OCI-LY1 (cell line): ENCODE measurements at regions not wholly inside any gene's neighbourhood (a gene's known extent, or its start where the extent isn't known, plus 50 kb on each side); places are given as distances from the start of the nearest gene placed in this dataset.

Experiments
- H2AFZ ChIP-seq: fragments of 200-600 bp; sonication (generic), shearing (Covaris generic); 2 replicates; pipeline ENCODE4 v1.6.0; 2014; ENCODE audit warnings: antibody characterized with exemption, mild to moderate bottlenecking, low read length
- H3F3A ChIP-seq: fragments of 200-600 bp; sonication (generic), shearing (Covaris generic); 2 replicates; pipeline ENCODE4 v1.6.0; 2014; ENCODE audit warnings: mild to moderate bottlenecking, antibody characterized with exemption, low read length, moderate library complexity; ENCODE audit not compliant: insufficient read depth
- H3K27ac ChIP-seq: fragments of 200-600 bp; sonication (generic); 2 replicates; pipeline ENCODE4 v1.5.1; 2014; ENCODE audit warnings: low read length, mixed run types, mild to moderate bottlenecking, low read depth; ENCODE audit not compliant: poor library complexity, severe bottlenecking
- H3K27me3 ChIP-seq: fragments of 200-600 bp; sonication (generic); 2 replicates; pipeline ENCODE4 v1.6.0; 2014; ENCODE audit warnings: antibody characterized with exemption, mild to moderate bottlenecking, low read length, moderate library complexity; ENCODE audit not compliant: insufficient read depth
- H3K36me3 ChIP-seq: fragments of 200-600 bp; sonication (generic); 2 replicates; pipeline ENCODE4 v1.6.1; 2014; ENCODE audit warnings: mild to moderate bottlenecking, antibody characterized with exemption, low read length, moderate library complexity, mixed read lengths; ENCODE audit not compliant: insufficient read depth
- H3K4me1 ChIP-seq: fragments of 200-600 bp; sonication (generic); 2 replicates; pipeline ENCODE4 v1.5.1; 2014; ENCODE audit warnings: mild to moderate bottlenecking, low read length, moderate library complexity; ENCODE audit not compliant: insufficient read depth, severe bottlenecking
- H3K4me2 ChIP-seq: fragments of 200-600 bp; sonication (generic), shearing (Covaris generic); 2 replicates; pipeline ENCODE4 v1.6.1; 2014; ENCODE audit warnings: low read length
- H3K4me3 ChIP-seq: fragments of 200-600 bp; sonication (generic); 2 replicates; pipeline ENCODE4 v1.5.1; 2014; ENCODE audit warnings: low read length, low read depth, mild to moderate bottlenecking, mixed read lengths; ENCODE audit not compliant: poor library complexity, severe bottlenecking
- H3K79me2 ChIP-seq: fragments of 200-600 bp; shearing (Covaris generic); 2 replicates; pipeline ENCODE4 v1.6.1; 2016; ENCODE audit warnings: mixed run types, low read length, mixed read lengths; ENCODE audit not compliant: insufficient read depth
- H3K9ac ChIP-seq: fragments of 200-600 bp; sonication (generic), shearing (Covaris generic); 2 replicates; pipeline ENCODE4 v1.6.1; 2014; ENCODE audit warnings: mild to moderate bottlenecking, low read length, mixed read lengths
- H3K9me2 ChIP-seq: fragments of 200-600 bp; sonication (generic), shearing (Covaris generic); 2 replicates; pipeline ENCODE4 v1.6.1; 2014; ENCODE audit warnings: low read depth, mild to moderate bottlenecking, low read length, mixed read lengths
- H3K9me3 ChIP-seq: fragments of 200-600 bp; shearing (Covaris generic); 2 replicates; pipeline ENCODE4 v1.6.1; 2014; ENCODE audit warnings: low read length, mixed read lengths
- H4K20me1 ChIP-seq: fragments of 200-600 bp; sonication (generic), shearing (Covaris generic); 2 replicates; pipeline ENCODE4 v1.6.0; 2016; ENCODE audit warnings: mild to moderate bottlenecking, low read length; ENCODE audit not compliant: insufficient read depth
- EZH2 ChIP-seq: fragments of 200-600 bp; sonication (generic), shearing (Covaris generic); IDR thresholded peaks from 2 replicates; pipeline ENCODE4 v1.8.0; 2017; ENCODE audit warnings: borderline replicate concordance, mixed run types, mild to moderate bottlenecking, antibody characterized with exemption, low read length, moderate library complexity, mixed read lengths
- TF ChIP-seq, protein P1 (sequence below): fragments of 200-600 bp; sonication (generic), shearing (Covaris generic); IDR thresholded peaks from 2 replicates; pipeline ENCODE4 v1.5.1; 2017; ENCODE audit warnings: mild to moderate bottlenecking, antibody characterized with exemption, low read length, moderate library complexity, mixed read lengths

DNA sequence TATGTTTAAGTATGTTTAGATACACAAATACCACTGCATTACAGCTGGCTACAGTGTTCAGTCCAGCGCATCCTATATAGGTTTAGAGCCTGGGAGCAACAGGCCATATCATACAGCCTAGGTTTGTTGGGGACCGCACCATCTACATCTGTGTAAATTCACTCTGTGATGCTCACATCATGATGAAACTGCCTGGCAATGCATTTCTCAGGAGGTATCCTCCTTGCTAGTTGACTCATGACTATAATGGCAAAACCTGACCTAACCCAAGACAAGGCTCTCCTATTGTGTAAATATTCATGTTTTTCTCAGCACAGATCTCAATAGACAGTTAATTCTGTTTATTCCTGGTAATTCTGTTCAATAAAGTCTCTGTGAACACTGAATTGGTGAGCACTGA, 240.7 kb upstream of the PFKP start:
- Histone ChIP-seq H3K9me2 (no peaks in the 10 kb centered on the region), H3K36me3 (no peaks in the 10 kb centered on the region), H3K4me1 (no peaks in the 10 kb centered on the region), H3K27me3 (no peaks in the 10 kb centered on the region), H3F3A (no peaks in the 10 kb centered on the region), H3K27ac (no peak overlapping the region), H2AFZ (no peak overlapping the region), H3K9ac (no peak overlapping the region), H3K9me3 (no peaks in the 10 kb centered on the region), H3K4me3 (no peak overlapping the region), H4K20me1 (no peaks in the 10 kb centered on the region), H3K4me2 (no peak overlapping the region), H3K79me2 (no peaks in the 10 kb centered on the region)
- TF ChIP-seq EZH2, result no peak
- TF ChIP-seq, protein P1, sequence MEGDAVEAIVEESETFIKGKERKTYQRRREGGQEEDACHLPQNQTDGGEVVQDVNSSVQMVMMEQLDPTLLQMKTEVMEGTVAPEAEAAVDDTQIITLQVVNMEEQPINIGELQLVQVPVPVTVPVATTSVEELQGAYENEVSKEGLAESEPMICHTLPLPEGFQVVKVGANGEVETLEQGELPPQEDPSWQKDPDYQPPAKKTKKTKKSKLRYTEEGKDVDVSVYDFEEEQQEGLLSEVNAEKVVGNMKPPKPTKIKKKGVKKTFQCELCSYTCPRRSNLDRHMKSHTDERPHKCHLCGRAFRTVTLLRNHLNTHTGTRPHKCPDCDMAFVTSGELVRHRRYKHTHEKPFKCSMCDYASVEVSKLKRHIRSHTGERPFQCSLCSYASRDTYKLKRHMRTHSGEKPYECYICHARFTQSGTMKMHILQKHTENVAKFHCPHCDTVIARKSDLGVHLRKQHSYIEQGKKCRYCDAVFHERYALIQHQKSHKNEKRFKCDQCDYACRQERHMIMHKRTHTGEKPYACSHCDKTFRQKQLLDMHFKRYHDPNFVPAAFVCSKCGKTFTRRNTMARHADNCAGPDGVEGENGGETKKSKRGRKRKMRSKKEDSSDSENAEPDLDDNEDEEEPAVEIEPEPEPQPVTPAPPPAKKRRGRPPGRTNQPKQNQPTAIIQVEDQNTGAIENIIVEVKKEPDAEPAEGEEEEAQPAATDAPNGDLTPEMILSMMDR, result no peak

DNA sequence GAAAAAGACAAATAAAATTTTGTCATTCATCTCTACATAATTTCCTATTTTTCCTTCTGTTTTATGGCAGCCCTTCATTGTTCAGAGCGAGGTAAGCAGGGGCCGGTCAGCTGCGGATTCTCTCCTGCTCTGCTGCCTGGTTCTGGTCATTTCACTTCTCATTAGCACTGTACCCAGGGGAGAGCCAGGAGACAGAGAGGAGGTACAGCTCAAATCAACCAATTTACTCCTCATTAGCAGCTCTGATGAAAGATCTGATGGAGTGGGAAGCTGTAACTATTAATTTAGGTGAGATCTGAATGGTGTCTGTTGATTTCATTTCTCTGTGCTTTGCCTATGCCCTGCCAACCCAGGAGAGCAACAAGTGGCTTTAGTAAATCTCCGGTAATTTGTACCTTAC, 241.5 kb upstream of the PFKP start:
- Histone ChIP-seq H3K9me3 (no peaks in the 10 kb centered on the region), H3K4me3 (no peak overlapping the region), H3K79me2 (no peaks in the 10 kb centered on the region), H3K27ac (no peak overlapping the region), H3K27me3 (no peaks in the 10 kb centered on the region), H3K4me2 (no peak overlapping the region), H3K9ac (no peak overlapping the region), H2AFZ (no peak overlapping the region), H3K36me3 (no peaks in the 10 kb centered on the region), H3K4me1 (no peaks in the 10 kb centered on the region), H3K9me2 (no peaks in the 10 kb centered on the region), H4K20me1 (no peaks in the 10 kb centered on the region), H3F3A (no peaks in the 10 kb centered on the region)
- no peak for TF ChIP-seq EZH2
- TF ChIP-seq, protein P1, result no peak

DNA sequence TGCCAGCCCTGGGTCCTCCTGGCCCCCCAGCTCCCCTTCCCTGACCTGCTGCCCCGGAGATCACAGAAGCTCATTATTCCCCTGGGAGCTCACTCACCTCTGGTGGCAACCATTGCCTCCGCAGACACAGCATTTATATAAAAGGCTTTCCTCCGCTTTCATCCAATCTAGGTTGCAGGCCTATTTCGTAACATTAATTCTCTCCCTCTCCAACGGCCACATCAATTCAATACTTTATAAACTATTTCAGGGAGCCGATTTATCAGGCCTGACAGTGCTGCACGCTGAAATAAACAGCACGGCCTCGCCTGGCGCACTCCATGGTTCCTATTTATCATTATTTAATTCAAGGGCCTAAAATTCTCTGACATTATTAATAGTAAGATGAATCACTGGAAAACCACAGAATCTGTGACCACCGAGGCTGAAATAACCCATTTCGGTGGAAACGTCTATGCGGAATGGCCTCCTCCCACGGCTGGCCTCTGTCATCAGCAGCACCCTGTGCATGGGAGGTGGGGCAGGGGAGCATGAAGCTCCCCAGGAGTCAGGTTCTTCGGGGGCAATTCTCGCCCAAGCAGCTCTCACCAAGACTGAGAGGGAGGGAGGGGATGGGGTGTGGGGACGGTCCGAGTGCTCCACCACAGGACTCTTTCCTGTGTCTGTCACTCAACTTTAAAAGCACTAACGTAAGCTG, 249.3 kb upstream of the PFKP start:
- no peaks in the 10 kb centered on the region for H3K4me1 ChIP-seq
- no peak overlapping the region for H3K4me2 ChIP-seq
- H3F3A ChIP-seq, result no peaks in the 10 kb centered on the region
- no peak overlapping the region for H3K9ac ChIP-seq
- H3K36me3 ChIP-seq, result no peaks in the 10 kb centered on the region
- H3K79me2 ChIP-seq, result no peaks in the 10 kb centered on the region
- H3K27ac ChIP-seq, result no peak overlapping the region
- no peaks in the 10 kb centered on the region for H3K27me3 ChIP-seq
- H4K20me1 ChIP-seq, result no peaks in the 10 kb centered on the region
- no peaks in the 10 kb centered on the region for H3K9me3 ChIP-seq
- TF ChIP-seq EZH2, result no peak
- TF ChIP-seq, protein P1, result no peak
- no peaks in the 10 kb centered on the region for H3K9me2 ChIP-seq
- H3K4me3 ChIP-seq, result no peak overlapping the region
- no peak overlapping the region for H2AFZ ChIP-seq
